SK-N-SH treated with all-trans-retinoic acid at 6 μM for 48 hours (cell line): ENCODE measurements at regions not wholly inside any gene's neighbourhood (a gene's known extent, or its start where the extent isn't known, plus 50 kb on each side); places are given as distances from the start of the nearest gene placed in this dataset.

ENCODE experiments used
- ATAC-seq: fragments of 200-7000 bp; cut with Tn5 transposase; 3 replicates; pipeline ENCODE4 v1.9.1; 2020; ENCODE audit warnings: mild to moderate bottlenecking, moderate library complexity
- ARNTL ChIP-seq: fragments of 450-650 bp; formaldehyde crosslinking; IDR thresholded peaks from 2 replicates; pipeline ENCODE4 v1.5.0; 2020; ENCODE audit warnings: low read depth, mild to moderate bottlenecking, moderate library complexity, borderline replicate concordance
- BACH2 ChIP-seq: fragments of 250-450 bp; sonication (Bioruptor Pico); IDR thresholded peaks from 2 replicates; pipeline ENCODE4 v1.9.0; 2021; ENCODE audit warnings: mild to moderate bottlenecking, borderline replicate concordance
- CSDC2 ChIP-seq: fragments of 250-450 bp; sonication (Bioruptor Pico); IDR thresholded peaks from 2 replicates; pipeline ENCODE4 v1.5.0; 2020; ENCODE audit warnings: mild to moderate bottlenecking, moderate library complexity
- GLIS3 ChIP-seq: fragments of 250-450 bp; sonication (Bioruptor Pico); IDR thresholded peaks from 2 replicates; pipeline ENCODE4 v1.5.0; 2020; ENCODE audit warnings: mild to moderate bottlenecking, moderate library complexity
- OSR1 ChIP-seq: fragments of 250-450 bp; sonication (Bioruptor Pico); IDR thresholded peaks from 2 replicates; pipeline ENCODE4 v1.8.0; 2022; ENCODE audit warnings: moderate library complexity, mild to moderate bottlenecking, inconsistent platforms
- PATZ1 ChIP-seq: fragments of 250-450 bp; sonication (Bioruptor Pico); IDR thresholded peaks from 2 replicates; pipeline ENCODE4 v1.8.0; 2020; ENCODE audit warnings: mild to moderate bottlenecking, moderate library complexity, borderline replicate concordance
- PPARA ChIP-seq: fragments of 250-450 bp; sonication (Bioruptor Pico); IDR thresholded peaks from 2 replicates; pipeline ENCODE4 v1.5.0; 2020; ENCODE audit warnings: mild to moderate bottlenecking, borderline replicate concordance
- RARB ChIP-seq: fragments of 250-450 bp; sonication (Bioruptor Pico); IDR thresholded peaks from 2 replicates; pipeline ENCODE4 v1.8.0; 2021; ENCODE audit warnings: mild to moderate bottlenecking, moderate library complexity
- SNAI2 ChIP-seq: fragments of 250-450 bp; sonication (Bioruptor Pico); IDR thresholded peaks from 2 replicates; pipeline ENCODE4 v1.5.0; 2020; ENCODE audit warnings: mild to moderate bottlenecking, moderate library complexity
- TCF4 ChIP-seq: fragments of 250-450 bp; sonication (Bioruptor Pico); IDR thresholded peaks from 2 replicates; pipeline ENCODE4 v1.8.0; 2021; ENCODE audit warnings: mild to moderate bottlenecking, moderate library complexity, borderline replicate concordance
- TOX ChIP-seq: fragments of 250-450 bp; sonication (Bioruptor Pico); IDR thresholded peaks from 2 replicates; pipeline ENCODE4 v1.8.0; 2021; ENCODE audit warnings: mild to moderate bottlenecking, moderate library complexity, borderline replicate concordance
- ZC3H10 ChIP-seq: fragments of 250-450 bp; sonication (Bioruptor Pico); IDR thresholded peaks from 2 replicates; pipeline ENCODE4 v1.5.1; 2021; ENCODE audit warnings: mild to moderate bottlenecking, moderate library complexity
- ZFP3 ChIP-seq: fragments of 250-450 bp; sonication (Bioruptor Pico); IDR thresholded peaks from 2 replicates; pipeline ENCODE4 v1.5.0; 2020; ENCODE audit warnings: mild to moderate bottlenecking, moderate library complexity
- ZFP30 ChIP-seq: fragments of 450-650 bp; formaldehyde crosslinking; IDR thresholded peaks from 2 replicates; pipeline ENCODE4 v1.5.0; 2022; ENCODE audit warnings: mild to moderate bottlenecking, moderate library complexity
- ZNF565 ChIP-seq: fragments of 450-650 bp; formaldehyde crosslinking; conservative IDR thresholded peaks from 2 replicates; pipeline ENCODE4 v1.5.0; 2020; ENCODE audit warnings: low read depth, mild to moderate bottlenecking, moderate library complexity
- ZNF70 ChIP-seq: fragments of 450-650 bp; formaldehyde crosslinking; IDR thresholded peaks from 2 replicates; pipeline ENCODE4 v1.5.0; 2020; ENCODE audit warnings: mild to moderate bottlenecking, moderate library complexity
- TF ChIP-seq, protein P1 (sequence below): fragments of 250-450 bp; sonication (Bioruptor Pico); IDR thresholded peaks from 2 replicates; pipeline ENCODE4 v1.5.1; 2021; ENCODE audit warnings: mild to moderate bottlenecking, moderate library complexity
- TF ChIP-seq, protein P2 (sequence below): fragments of 250-450 bp; sonication (Bioruptor Pico); IDR thresholded peaks from 2 replicates; pipeline ENCODE4 v1.5.1; 2020; ENCODE audit warnings: low read depth, mild to moderate bottlenecking, moderate library complexity
- TF ChIP-seq, protein P3 (sequence below): fragments of 250-450 bp; sonication (Bioruptor Pico); IDR thresholded peaks from 2 replicates; pipeline ENCODE4 v1.8.0; 2021; ENCODE audit warnings: low read depth, mild to moderate bottlenecking, moderate library complexity, borderline replicate concordance
- TF ChIP-seq, protein P4 (sequence below): fragments of 250-450 bp; sonication (Bioruptor Pico); IDR thresholded peaks from 2 replicates; pipeline ENCODE4 v1.5.0; 2020; ENCODE audit warnings: mild to moderate bottlenecking, moderate library complexity

DNA sequence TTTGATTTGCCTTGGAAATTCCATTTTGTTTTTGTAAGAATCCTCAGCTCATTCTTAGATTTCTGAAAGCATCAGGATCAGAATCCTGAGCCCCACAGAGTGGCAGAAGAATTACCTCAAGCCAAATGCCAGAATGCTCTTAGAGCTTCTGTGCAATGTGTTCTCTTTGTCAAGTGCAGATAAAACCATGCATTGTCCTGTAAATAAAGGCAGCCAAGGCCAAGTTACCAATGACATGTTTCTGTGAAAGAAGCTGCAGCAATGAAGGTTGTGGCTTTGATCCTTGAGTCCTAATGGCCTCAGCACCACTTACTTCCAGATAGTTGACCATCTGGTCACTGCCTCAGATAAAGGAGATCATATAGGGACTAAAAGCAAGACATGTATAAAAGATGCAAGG, 343.3 kb upstream of the AKR1E2 start (continued):
- TF ChIP-seq, protein P1, sequence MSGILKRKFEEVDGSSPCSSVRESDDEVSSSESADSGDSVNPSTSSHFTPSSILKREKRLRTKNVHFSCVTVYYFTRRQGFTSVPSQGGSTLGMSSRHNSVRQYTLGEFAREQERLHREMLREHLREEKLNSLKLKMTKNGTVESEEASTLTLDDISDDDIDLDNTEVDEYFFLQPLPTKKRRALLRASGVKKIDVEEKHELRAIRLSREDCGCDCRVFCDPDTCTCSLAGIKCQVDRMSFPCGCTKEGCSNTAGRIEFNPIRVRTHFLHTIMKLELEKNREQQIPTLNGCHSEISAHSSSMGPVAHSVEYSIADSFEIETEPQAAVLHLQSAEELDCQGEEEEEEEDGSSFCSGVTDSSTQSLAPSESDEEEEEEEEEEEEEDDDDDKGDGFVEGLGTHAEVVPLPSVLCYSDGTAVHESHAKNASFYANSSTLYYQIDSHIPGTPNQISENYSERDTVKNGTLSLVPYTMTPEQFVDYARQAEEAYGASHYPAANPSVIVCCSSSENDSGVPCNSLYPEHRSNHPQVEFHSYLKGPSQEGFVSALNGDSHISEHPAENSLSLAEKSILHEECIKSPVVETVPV (CRISPR knock-in tag), result no peak
- TF ChIP-seq ZC3H10, result no peak
- TF ChIP-seq OSR1 (CRISPR knock-in tag), result no peak
- TF ChIP-seq CSDC2, result no peak
- no peak for TF ChIP-seq PPARA
- no peak for TF ChIP-seq ZFP3 (CRISPR knock-in tag)

DNA sequence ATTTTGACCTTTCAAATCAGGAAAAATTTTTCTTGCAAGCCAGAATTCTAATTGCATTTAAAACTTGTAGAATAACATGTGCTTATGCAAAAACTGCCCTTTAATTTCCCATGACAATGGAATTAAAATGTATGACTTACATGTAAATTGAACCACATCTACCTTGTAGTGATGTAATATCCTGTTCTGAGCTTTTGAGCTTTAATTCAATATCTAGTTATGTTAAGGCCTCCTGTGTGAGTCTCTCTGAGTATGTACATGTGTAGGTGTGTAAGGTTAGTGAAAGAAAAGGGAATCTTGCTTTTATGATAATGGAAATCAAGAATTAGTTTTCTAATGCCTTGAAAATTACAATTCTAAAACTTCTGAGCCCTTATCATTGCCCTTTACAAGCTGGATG, 344.8 kb upstream of the AKR1E2 start:
- ATAC-seq, result no peak
- TF ChIP-seq TCF4 (CRISPR knock-in tag) (no peak), CSDC2 (no peak), PPARA (no peak), ZFP30 (CRISPR knock-in tag) (no peak), PATZ1 (CRISPR knock-in tag) (no peak), RARB (no peak), ZNF70 (CRISPR knock-in tag) (no peak), SNAI2 (CRISPR knock-in tag) (no peak), GLIS3 (CRISPR knock-in tag) (no peak), BACH2 (no peak), ZC3H10 (no peak), ZNF565 (no peak), TOX (no peak), ZFP3 (CRISPR knock-in tag) (no peak)
- TF ChIP-seq, protein P2, sequence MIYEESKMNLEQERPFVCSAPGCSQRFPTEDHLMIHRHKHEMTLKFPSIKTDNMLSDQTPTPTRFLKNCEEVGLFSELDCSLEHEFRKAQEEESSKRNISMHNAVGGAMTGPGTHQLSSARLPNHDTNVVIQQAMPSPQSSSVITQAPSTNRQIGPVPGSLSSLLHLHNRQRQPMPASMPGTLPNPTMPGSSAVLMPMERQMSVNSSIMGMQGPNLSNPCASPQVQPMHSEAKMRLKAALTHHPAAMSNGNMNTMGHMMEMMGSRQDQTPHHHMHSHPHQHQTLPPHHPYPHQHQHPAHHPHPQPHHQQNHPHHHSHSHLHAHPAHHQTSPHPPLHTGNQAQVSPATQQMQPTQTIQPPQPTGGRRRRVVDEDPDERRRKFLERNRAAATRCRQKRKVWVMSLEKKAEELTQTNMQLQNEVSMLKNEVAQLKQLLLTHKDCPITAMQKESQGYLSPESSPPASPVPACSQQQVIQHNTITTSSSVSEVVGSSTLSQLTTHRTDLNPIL (CRISPR knock-in tag), result no peak
- TF ChIP-seq, protein P3, sequence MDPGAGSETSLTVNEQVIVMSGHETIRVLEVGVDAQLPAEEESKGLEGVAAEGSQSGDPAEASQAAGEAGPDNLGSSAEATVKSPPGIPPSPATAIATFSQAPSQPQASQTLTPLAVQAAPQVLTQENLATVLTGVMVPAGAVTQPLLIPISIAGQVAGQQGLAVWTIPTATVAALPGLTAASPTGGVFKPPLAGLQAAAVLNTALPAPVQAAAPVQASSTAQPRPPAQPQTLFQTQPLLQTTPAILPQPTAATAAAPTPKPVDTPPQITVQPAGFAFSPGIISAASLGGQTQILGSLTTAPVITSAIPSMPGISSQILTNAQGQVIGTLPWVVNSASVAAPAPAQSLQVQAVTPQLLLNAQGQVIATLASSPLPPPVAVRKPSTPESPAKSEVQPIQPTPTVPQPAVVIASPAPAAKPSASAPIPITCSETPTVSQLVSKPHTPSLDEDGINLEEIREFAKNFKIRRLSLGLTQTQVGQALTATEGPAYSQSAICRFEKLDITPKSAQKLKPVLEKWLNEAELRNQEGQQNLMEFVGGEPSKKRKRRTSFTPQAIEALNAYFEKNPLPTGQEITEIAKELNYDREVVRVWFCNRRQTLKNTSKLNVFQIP (CRISPR knock-in tag), result no peak
- TF ChIP-seq, protein P1 (CRISPR knock-in tag), result no peak

DNA sequence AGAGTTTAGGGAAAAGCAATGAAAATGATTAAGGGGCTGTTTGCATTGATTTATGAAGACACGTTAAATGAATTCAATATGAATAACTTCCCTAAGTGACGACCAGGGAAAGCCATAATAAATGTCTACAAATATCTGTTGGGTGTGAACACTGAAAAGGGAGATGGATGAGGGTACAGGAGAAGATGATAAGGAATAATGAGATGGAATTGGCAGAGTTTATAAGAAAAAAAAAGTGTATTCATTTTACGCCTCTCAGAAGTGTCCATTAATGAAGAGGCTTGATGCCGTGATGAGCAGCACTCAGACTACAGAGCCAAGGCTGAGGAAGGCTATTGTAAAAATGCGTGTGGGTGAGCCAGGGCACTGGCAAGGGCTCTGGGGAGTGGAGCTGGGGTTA, 346.7 kb upstream of the AKR1E2 start:
- no peak for TF ChIP-seq TCF4 (CRISPR knock-in tag)
- TF ChIP-seq, protein P4, sequence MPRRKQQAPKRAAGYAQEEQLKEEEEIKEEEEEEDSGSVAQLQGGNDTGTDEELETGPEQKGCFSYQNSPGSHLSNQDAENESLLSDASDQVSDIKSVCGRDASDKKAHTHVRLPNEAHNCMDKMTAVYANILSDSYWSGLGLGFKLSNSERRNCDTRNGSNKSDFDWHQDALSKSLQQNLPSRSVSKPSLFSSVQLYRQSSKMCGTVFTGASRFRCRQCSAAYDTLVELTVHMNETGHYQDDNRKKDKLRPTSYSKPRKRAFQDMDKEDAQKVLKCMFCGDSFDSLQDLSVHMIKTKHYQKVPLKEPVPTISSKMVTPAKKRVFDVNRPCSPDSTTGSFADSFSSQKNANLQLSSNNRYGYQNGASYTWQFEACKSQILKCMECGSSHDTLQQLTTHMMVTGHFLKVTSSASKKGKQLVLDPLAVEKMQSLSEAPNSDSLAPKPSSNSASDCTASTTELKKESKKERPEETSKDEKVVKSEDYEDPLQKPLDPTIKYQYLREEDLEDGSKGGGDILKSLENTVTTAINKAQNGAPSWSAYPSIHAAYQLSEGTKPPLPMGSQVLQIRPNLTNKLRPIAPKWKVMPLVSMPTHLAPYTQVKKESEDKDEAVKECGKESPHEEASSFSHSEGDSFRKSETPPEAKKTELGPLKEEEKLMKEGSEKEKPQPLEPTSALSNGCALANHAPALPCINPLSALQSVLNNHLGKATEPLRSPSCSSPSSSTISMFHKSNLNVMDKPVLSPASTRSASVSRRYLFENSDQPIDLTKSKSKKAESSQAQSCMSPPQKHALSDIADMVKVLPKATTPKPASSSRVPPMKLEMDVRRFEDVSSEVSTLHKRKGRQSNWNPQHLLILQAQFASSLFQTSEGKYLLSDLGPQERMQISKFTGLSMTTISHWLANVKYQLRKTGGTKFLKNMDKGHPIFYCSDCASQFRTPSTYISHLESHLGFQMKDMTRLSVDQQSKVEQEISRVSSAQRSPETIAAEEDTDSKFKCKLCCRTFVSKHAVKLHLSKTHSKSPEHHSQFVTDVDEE (CRISPR knock-in tag), result no peak
- ATAC-seq, result no peak

- no peak for ATAC-seq
- TF ChIP-seq ARNTL (CRISPR knock-in tag) (no peak), OSR1 (CRISPR knock-in tag) (no peak), PATZ1 (CRISPR knock-in tag) (no peak), GLIS3 (CRISPR knock-in tag) (no peak), TCF4 (CRISPR knock-in tag) (no peak)
- TF ChIP-seq, protein P1 (CRISPR knock-in tag), result no peak
- TF ChIP-seq, protein P2 (CRISPR knock-in tag), result no peak
Observed at GRCh38 chr10:4477664-4478063, 348.3 kb upstream of the AKR1E2 start.
